HG03060 (cell line): ENCODE measurements at regions not wholly inside any gene's neighbourhood (a gene's known extent, or its start where the extent isn't known, plus 50 kb on each side); places are given as distances from the start of the nearest gene placed in this dataset.
"Not testable (repeated sequence)": the region's sequence is repeated elsewhere in the genome, so short reads cannot be mapped to it uniquely, and the experiment has no call there.

ENCODE experiments used
- ATAC-seq: cut with Tn5 transposase; IDR thresholded peaks from one replicate; pipeline ENCODE4 v1.9.1; 2021; ENCODE audit warnings: low read depth, moderate number of reproducible peaks; ENCODE audit not compliant: unreplicated experiment

DNA sequence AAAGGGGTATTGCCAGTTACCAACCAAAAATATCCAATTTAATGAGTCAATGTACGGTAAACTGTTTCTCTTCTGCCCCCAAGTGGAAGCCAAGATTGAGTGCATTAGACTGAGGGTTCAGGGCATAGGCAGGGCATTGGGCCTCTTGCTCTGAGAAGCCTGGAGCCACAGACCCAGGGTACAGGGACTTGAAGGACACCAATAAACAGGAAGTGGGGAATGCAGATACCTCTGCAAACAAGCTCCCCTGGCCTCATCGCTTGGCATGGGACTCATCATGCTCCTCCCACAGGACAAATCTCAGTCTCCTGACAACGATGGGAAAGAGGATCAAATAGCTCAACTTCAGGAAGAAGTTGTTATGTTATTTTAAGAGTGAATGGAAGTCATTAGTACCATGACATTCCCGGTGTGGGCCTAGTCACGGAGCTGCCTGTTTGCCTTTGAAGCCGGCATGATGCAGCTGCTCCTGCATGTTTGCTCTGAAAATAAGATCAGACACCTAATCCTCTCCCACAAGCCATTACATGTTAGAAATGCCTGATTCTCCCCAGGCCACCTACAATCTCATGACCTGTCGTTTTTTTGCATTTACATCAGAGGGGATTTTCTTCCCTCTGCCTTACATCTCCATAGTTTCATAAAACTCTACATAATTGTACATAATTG lies 224.2 kb downstream of the RCHY1 start:
- no peak for ATAC-seq

GRCh38 chr4:75287738-75288517 lies 226.3 kb downstream of the RCHY1 start:
- no peak for ATAC-seq

DNA sequence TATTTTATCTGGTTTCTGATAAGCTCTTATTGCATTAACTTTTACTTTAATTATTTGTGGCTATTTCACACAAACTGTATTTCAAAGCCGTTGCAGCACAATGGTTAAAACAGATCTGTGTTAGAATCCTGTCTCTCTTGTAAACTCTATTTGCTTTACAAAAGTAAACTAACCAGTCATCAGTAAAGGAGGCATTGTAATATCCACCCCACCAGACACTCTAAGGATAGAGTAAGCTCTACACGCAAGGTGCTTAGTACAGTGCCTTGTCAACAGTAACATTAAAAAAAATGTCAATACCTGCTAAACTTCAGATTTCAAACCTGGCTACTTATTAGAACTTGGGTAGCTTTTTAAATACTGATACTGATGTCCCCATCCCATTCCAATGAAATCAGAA lies 228.4 kb downstream of the RCHY1 start:
- no peak for ATAC-seq

GRCh38 chr4:75284831-75285230 lies 229.4 kb downstream of the RCHY1 start:
- ATAC-seq: no peak

DNA sequence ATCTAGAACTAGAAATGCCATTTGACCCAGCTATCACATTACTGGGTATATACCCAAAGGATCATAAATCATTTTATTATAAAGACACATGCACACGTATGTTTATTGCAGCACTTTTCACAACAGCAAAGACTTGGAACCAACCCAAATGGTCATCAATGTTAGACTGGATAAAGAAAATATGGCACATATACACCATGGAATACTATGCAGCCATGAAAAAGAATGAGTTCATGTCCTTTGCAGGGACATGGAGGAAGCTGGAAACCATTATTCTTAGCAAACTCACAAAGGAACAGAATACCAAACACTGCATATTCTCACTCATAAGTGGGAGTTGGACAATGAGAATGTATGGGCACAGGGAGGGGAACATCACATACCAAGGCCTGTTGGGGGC lies 233.7 kb downstream of the RCHY1 start:
- ATAC-seq: not testable (repeated sequence)

- ATAC-seq: no peak
These were observed 254.9 kb downstream of the RCHY1 start for GRCh38 chr4:75259306-75259705.

DNA sequence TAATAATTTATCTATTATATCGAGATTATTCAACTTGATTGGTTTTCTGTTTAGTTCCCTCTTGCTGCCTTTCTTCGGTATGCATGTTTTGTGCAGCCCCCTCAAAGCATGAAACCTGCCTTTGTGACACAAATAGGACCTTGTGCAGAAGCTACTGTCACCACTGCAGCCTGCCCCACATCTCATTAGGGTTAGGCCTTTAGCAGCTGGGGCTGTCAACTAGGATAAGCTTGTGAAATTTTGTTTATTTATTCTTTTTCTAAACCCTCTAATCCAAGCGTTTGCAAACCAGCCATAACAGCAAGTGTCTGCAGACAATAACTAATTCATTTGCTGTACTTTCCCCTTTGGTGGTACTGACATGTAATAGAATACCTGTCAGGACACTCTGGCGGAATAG lies 258.9 kb downstream of the RCHY1 start:
- no peak for ATAC-seq

DNA sequence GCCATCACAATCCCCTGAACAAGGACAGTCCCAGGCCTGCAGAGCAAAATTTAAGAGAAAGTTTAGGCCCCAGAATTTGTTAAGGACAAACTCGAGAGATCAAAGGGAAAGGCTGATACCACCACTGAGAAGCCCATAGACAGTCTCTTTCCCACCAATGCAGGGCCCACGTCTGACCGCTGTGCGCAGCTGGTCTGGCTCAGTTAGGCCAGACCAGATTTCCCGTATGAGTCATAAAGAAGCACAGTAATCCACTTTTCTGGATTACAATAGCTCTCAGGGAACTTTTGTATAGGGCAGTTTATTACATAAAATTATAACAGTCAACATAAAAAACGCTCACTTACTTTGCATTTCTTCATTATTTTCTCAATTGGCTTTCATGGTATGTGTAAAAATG lies 259.5 kb downstream of the RCHY1 start:
- no peak for ATAC-seq

- not testable (repeated sequence) for ATAC-seq
These were observed 261.1 kb downstream of the RCHY1 start for GRCh38 chr4:75253094-75253493.

DNA sequence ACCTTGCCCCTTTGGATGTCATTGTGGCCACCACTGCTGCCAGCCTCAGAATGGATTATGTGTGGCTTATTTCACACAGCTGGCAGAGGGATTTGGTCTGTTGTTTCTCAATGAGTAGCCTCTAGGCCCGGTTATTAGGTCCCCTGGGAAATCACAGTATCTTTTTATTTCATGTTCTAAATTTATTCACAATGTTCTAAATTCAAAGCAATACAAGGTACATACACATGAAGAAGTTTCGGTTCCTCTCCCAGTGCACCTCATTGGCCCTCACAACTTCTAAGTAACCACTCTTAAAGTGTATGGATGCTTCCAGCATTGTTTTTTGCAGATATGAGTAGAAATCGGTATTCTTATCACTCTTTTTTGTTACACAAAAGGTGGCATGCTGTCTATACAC lies 262.7 kb downstream of the RCHY1 start:
- peak; percentile 90 for ATAC-seq

- ATAC-seq: no peak
These were observed 264.5 kb downstream of the RCHY1 start for GRCh38 chr4:75249739-75250138.

DNA sequence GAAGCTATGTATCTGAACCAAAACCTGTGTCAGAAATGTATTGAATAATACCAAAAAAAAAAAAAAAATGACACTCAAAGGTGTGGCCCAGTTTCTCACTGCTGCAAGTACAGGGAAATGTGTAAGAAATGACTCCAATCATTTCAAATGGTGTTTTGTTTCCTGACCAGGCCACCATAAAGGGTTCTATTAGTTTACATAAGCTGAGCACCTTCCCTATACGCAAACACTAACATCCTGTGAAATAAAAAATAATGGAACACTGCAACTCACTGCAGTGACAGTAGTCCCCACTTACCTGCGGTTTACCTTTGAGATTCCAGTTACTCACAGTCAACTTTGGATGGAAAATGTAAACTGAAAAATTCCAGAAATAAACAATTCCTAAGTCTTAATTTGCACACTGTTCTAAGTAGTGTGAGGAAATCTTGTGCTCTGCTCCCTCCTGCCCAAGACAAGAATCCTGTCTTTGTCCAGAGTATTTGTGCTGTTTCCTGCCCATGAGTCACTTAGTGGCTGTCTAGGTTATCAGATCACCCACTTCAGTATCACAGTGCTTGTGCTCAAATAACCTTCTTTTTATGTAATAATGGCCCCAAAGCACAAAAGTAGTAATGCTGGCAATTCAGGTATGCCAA lies 265.3 kb downstream of the RCHY1 start:
- no peak for ATAC-seq

- no peak for ATAC-seq
These were observed 269.9 kb downstream of the RCHY1 start for GRCh38 chr4:75244325-75244724.

- no peak for ATAC-seq
These were observed 270.6 kb downstream of the RCHY1 start for GRCh38 chr4:75243570-75243969.

GRCh38 chr4:75235359-75235951 lies 278.7 kb downstream of the RCHY1 start:
- peak; percentile 97 for ATAC-seq

DNA sequence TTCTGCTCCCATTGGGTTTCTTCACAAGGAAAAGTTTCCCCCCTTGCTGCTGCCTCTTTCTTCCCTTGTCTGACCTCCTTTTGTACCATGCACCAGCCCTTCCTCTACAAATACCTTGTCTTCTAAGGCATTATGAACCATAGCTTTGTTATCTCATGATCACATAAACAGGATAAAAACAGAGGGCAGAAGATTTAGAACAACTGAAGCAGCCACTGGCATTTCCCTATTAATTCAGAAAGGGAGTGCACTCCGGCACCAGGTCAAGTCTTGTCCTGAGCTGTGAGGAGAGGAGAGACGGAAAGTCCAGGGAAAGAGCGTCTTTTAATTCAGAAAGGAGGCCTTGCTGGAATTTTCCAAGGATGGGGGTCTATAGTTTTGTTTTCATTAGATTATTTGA lies 281.7 kb downstream of the RCHY1 start:
- no peak for ATAC-seq

GRCh38 chr4:75229806-75230570 lies 284.2 kb downstream of the RCHY1 start:
- ATAC-seq: no peak

DNA sequence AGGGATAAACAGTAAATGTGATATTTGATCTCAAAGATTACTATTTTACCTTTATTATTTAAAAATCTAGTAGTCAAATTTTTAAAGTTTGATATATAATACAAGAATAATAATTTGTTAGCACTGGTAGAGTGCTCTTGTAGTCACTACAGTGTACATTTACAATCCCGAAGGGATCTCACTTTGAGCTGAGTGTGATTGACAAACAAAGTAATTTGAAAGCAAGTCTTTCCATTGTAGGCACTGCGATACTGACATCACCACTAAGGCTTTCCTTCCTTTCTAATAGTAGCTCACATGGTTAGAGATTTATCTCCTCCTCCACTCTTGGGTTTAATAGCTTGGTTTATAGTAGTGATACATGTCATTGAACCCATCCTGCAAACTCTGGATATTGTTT lies 280.6 kb downstream of the PARM1 start:
- ATAC-seq: no peak

- no peak for ATAC-seq
These were observed 278.5 kb downstream of the PARM1 start for GRCh38 chr4:75211422-75211821.

DNA sequence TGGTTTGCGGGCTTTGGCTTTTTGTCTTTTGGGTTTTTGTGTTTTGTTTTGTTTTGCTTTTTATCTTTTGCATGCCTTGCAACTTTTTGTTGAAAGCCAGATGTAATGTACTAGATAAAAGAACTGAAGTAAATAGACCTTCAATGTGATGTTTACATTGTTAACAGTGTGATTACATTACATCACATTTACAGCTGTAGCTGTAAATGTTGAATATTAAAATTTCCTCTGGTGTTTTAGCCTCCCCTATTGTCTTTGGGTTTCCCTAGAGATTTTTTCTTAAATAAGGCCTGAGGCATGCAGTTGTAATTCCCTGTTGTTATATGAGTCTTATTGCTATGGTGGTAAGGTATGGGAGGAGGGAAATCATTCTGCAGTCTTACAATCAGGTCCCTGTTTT lies 275.0 kb downstream of the PARM1 start:
- no peak for ATAC-seq

DNA sequence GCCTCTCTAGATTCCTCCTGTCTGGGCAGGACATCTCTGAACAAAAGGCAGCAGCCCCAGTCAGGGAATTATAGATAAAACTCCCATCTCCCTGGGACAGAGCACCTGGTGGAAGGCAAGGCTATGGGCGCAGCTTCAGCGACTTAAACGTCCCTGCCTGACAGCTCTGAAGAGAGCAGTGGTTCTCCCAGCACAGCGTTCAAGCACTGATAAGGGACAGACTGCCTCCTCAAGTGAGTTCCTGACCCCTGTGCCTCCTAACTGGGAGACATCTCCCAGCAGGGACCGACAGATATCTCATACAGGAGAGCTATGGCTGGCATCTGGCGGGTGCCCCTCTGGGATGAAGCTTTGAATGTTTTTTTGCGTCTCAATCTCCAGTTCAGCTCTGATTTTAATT lies 262.2 kb downstream of the PARM1 start:
- no peak for ATAC-seq
